HG03103 (cell line): ENCODE measurements at regions not wholly inside any gene's neighbourhood (a gene's known extent, or its start where the extent isn't known, plus 50 kb on each side); places are given as distances from the start of the nearest gene placed in this dataset.

Experiments used
- ATAC-seq: cut with Tn5 transposase; IDR thresholded peaks from one replicate; pipeline ENCODE4 v1.9.1; 2021; ENCODE audit warnings: low read depth; ENCODE audit not compliant: unreplicated experiment

DNA sequence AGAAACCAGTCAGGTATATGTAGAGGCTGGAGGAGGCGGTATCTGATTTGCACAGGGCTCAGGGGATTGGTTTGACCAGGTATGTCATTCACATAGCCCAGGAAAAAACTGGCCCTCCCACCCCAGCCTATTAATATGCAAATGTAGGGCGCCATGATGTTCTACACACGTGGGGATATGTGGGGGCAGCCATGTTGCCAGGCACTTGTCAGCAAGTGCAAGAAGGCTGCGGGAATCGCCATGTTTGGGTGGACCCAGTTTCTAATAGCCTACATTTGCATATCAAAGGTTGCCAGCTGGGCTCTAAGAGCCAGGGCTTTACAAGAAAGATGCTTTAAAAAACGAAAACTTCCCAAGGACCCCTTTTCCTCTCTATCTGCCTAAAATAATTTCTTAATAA lies 335.1 kb downstream of the SMARCA1 start:
- ATAC-seq, result no peak

DNA sequence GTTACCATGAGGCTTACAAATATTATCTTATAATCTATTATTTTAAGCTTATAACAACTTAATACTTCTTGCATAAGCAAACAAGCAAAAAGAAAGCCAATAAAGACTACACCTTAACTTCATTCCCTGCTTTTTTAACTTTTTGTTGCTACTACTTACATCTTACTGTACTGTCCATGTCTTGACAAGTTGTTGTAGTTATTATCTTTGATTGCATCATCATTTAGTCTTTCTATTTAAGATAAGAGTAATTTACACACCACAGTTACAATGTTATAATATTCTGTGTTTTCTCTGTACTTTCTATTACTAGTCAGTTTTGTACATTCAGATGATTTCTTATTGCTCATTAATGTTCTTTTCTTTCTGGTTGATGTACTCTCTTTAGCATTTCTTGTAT lies 346.6 kb downstream of the SMARCA1 start:
- no peak for ATAC-seq

DNA sequence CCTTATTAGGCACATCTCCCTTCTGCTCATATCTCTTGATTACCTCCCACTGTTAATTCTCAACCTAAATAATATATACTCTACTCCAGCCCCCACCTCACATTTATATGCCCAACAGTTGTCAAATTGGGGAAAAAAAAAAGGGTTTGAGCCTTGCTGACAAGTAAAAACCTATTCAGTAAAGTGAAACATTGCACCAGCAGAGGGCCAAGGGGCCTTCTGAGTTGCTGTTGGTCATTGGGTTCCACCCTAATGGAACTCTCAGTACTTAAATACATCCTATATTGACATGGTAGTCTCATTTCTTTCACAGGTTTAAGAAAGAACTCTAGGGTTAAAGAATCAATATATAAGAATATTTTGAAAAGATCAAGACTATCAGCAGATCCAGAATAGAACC lies 362.2 kb downstream of the SMARCA1 start:
- no peak for ATAC-seq

DNA sequence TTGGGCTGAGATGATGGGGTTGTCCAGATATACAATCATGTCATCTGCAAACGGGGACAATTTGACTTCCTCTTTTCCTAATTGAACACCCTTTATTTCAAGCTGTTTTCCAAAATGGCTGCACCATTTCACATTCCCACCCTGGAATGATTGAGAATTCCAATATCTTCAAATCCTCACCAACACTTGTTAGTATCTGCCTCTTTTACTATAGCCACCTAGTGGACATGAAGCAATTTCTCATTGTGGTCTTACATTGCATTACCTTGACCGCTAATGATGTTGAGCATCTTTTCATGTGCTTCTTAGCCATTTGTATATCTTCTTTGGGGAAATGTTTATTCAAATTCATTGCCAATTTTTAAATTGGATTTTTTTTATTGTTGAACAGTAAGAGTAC lies 364.8 kb downstream of the SMARCA1 start:
- ATAC-seq, result no peak

DNA sequence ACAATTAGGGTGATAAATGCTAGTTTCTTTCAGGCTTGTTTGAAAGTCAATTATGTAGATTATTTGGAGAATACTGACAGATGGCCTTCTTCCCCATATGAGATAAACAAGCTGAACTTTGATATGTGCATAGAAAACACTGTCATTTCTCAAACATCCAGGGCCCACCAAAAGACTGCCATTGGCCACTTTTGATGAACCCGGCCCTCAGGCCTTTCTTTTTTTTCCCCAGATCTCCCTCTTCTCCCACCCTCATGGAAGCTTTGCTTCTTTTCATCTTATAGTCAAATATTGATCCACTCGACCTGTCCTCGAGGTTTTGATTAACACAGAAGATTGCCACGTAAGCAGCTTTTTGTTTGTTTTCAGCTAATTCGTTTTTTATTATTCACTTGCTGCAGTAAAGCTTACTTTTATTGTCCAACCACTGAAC lies 377.4 kb downstream of the SMARCA1 start:
- no peak for ATAC-seq

DNA sequence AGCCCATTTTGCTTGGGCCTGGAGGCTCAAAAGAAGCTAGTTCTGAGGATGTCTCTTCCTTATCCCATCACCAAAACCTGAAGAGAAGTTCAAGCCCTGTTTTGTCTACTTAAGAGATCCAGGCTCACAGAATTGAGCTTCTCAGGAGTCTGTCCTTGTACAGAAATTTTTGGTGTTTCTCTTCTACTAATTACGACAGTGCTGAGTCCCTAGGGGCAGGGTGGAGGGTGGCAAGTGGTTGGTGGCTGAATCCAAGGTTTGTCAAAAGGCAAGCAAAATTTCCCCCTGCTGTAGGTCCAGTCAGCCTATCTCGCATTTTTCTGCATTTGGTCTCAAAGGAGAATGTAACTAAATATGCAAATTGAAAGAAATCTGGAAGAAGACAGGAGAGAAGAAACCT lies 377.9 kb downstream of the SMARCA1 start:
- ATAC-seq, result no peak

DNA sequence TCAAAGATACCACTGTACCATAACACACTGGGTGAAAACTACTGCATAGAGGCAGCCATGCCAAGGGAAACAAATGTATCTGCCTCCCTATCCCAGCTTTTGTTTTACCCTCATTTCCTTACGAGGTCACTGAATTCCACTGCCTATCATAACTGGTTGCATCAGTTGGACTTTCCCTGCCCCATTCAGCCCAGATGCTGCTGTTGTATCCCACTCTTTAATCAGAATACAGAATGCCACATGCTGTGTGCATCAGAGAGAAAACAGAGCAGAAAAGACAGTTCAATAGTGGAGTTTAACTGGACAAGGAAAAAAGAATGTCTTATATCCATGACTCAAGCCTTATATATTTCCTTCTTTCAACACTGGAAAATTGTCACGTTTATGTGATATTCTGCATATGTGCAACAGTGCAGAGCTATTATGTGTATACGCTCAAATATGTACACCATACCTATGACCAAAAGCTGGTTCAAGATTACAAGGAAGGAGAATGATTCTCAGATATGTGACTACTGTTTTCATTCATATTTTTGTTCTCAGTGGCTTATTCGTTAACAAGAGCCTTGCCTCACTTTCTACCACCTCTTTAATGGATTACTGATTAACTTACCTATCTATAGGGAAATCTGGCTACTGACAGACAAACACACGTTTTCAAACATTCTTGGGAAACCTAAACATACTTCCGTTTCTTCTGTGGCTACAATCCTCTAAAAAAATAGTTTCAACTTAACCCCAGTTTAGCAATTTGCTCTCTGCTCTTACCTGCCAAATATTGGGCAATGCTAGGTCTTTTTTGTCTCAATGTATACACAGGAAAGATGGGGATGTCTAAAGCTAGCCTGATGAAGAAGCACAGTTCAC lies 378.9 kb downstream of the SMARCA1 start:
- no peak for ATAC-seq

DNA sequence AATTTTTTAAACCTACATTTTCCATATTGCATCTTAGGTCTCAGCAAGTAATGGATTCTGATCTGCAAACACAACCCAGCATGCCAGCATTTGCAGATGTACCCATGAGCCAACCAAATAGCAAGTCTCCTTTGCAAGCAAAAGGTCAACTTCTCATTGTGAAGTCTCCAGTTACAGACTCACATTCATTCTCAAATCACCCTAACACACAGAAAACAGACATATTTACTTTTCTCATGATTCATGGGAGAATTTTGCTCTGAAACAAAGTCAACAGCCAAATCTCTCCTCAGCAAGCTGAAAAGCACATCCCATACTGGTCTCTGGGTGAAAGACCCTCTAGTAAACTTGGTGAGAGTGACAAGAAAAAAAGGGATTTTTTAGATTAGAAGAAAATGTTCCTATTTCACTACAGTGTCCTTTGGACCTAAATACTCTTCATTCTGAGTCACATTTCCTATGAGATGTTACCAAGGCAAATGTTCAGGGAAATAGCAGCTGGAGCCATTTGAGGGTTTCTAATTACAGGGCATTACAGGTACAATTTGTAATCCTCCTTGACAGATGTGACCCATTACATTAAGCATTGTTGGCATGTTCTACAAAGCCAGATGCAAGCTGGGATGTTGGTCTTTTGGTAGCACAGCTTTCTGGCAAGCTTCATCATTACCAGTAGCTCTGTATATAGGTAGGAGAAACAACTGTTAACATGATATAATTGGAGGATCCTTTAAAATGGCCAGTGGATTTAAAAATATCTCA lies 383.3 kb downstream of the SMARCA1 start:
- no peak for ATAC-seq

DNA sequence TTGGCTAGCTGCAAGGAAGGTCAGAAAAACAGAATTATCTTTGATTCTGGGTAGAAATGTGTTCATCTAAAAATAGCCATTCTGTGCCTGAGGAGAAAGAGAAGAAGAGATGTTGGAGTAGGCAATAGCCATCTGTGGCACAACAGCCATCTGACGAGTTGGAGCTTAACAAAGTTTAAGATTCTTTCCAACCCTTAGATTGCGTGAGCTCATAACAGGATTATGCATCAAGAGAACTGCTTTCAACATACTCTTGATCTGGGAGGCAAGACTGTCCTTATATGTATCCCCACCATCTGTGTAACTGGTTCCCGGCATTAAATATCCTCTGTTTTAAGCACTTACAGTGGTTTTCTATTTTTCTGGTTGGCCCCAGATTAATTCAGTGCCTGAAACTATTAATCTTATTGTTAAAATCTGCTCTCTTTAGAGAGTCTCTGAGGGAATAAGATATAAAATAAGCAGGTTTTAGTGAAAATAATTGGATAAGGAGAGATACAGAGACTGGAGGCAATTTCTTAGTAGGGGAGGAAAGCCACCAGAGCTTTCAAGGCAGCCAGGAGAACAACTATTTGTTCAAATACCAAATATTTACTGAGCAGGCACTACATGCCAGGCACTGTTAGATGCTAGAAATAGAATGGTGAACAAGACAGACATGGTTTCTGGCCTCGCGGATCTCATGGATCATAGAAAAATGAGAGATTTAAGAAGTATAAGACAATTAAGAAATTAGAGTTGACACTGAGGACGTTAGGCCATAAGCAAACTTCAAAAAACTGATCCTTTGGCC lies 398.0 kb downstream of the SMARCA1 start:
- no peak for ATAC-seq

DNA sequence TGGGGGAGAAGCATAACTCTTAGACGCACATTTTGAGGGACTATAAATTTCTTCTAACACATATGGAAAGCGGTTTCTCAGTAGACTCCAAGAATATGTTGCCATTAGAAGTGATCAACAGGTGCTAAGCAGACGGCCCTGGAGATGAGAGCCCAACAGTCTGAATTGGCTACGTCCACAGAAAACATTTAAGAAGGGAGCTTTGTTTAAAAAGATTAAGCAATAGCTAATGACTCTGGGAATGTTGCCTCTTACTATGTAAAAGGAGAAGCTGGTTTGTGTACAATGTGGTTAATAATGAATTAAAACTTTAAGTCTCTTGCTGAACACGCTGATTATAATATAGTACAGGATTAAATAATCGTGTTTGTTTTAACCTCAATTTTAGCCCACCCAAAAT lies 399.5 kb downstream of the SMARCA1 start:
- ATAC-seq, result no peak

DNA sequence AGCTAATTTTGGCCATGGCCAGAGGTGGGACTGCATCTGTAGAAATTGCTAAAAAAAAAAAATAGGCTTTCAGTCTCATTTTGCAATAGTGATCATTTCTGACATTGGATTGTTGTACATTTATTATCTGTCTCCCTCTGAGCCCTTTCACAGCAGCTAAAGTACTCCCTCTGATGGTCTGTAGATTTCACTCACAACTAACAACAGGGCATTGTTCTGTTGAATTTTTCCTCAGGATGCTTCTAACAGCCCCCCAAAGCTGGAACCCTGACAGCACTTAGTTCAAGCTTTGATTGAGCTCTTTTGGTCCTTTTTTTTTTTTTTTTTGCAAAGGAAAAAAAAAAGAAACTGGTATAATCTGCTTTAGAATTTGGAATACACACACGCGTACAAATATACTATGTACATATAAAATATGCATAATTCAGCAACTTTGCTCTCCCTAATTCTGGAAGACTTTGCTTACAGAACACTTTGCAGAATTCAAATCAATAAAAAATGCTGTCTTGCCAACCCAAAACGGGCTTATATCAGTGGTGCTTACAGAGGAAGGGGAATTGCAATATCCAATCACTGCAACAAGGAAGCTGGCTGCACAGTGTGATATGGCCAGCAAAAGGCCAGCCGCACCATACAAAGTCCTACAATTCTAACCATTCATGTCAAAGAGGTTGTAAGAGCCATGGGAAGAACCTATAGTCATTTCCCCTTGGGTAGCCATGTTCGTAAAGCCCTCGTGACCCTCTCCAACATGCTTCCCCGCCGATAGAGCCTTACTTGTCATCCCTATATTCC lies 406.4 kb downstream of the SMARCA1 start:
- no peak for ATAC-seq

DNA sequence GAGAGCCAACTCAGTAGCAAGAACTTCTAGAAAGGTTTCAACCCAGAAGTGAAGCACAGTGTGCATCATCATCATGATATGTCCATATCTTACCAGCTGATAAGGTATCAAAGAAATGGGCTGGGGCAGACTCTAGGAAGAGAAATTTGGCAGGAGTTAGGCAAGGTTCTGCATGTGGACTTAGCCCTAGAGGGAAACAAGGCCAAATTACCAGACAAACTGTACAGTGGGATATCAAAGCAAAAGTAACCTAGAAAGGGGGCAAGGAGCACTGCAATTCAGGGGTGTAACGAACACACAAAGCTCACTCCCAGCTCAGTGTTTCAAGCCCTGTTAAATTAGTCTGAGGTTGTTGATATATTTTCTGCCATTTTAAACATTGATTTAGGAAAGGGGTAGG lies 407.4 kb downstream of the SMARCA1 start:
- no peak for ATAC-seq

DNA sequence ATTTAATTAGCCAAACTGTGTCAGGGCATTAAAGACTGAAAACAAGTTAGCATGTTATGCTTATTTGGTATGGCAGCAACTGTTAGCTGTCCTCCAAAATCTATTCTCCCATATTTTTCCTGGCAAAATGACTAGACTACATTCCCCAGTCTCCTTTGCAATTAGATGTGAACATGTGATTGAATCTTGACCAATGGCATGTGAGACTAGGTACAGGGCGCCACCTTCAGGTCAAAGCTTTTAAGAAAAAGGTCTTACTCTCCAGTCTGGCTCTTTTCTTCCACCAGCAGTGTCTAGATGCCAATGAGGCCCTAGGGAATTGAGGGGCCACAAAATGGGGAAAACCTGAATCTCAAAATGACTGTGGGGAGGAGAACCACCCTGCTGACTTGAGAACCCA lies 408.2 kb downstream of the SMARCA1 start:
- peak; percentile 85 for ATAC-seq

DNA sequence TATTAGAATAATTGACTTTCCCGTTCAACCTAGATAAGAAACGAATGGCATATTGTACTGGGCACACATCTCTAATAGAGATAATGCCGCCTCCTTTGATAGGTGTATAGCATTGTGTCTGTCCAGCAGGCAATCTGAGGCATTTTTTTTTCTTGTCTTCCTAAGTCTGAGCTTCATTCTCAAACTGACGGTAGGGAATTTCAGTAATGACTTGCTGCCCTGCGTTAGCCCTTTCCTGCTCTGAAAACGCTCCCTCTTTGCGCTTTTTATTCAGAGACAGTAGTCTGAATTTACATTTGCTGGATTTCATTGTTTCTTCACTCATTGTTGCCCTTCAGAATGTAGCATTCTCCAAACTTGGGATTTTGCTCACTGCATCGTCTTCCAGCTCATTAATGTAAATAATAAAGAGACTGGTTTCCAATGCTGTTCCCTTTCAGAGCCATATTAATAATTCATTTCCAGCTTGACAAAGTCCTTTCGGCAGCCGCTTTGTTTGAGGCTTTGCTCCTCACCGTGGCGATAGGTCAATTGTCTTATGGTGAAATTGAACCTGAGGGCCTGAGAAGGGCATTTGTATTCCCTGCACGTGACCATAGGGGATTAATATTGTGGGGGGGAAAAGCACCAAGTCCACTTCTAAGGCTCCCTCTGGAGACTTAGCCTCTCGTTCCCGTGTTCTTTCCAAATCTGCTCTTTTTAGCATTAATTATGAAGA lies 412.1 kb downstream of the SMARCA1 start:
- ATAC-seq, result no peak

DNA sequence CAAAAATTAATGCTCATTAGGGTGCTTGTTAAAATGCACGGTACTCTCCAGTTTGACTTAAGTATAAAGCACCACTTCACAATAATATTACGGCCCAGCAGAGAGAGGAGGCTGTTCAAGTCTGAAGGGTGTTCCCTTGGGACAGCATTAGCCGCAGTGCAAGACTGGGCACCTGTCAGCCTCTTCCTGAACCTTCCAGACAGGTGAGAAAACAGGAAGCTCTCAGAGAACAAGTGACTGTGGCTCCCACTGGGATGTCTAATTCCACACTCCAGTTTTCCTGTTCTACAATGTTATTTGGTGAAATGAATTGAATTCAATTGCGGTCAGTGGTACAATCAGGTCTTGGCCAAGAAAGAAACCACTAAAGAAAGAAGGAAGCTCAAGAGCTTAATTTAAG lies 414.4 kb downstream of the SMARCA1 start:
- no peak for ATAC-seq

DNA sequence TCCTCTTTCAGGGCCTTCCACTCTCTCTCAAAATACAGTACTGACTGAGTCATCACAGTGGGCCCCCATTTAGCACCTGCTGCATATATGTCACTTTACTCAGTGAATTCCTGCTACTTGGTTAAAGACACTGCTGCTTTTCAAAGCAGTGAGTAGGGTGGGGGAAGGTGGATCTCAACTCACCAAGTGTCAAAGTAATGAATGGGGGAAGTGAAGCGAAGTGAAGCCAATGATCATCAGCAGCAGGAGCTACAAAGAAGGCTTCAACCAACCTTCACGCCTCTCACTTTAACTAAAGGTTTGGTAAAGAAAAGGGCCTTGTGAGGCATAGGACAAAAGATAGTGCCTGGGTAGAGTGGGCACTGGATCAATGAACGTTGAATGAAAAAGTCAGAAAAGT lies 424.1 kb downstream of the SMARCA1 start:
- ATAC-seq, result no peak

DNA sequence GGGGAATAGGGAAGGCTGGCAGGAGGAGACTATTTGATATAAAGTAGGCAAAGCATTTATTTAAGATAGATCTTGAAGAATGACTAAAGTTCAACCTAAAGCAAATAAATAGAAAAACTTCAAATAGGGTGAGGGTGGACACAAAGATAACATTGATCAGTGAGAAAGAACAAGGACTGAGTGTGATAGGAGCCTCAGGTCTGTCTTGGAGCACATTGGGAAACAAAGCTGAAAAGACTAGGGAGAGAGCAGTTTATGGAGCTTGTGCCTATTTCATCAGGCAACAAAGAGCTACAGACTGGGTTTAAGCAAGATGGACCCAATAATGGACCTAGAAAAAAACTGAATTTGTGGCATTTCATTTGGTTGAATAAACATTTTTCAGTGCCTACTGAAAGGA lies 425.6 kb downstream of the SMARCA1 start:
- ATAC-seq, result no peak

DNA sequence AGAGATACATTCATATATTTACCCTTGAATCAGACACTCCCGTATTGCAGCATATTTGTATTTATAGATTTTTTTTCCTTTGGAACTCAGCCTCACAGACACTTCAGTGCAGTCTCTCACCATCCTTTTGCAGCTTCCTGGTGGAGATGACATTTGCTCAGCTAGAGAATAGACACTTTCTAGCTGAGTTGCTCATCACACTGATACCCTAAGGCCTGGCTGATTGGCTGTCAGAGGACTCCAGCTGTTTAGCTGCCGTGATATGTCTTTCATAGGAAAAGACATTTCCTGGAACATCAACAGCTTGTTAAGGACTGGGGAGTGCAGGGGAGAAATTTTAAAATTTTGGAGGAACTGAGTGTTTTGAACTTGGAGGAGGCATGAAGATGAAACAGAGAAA lies 429.6 kb downstream of the SMARCA1 start:
- ATAC-seq, result no peak

DNA sequence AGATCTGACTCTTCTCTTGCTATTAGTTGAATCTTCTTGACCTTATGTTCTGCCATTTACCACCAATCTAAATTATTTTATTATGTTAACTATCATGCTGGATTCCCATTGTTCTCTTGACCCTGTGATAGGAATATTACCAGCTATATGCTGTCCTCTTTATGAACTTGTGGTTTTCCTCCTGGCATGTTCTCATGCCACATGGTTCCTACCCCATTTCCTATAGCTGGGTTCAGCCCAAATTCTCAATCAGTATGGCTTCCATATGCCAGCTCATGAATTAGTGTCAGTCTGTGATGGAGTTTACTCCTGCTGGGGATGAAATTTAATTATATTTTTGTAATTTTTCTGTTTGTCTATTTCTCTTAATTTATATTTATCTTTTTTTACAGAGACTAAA lies 430.5 kb downstream of the SMARCA1 start:
- ATAC-seq, result no peak

DNA sequence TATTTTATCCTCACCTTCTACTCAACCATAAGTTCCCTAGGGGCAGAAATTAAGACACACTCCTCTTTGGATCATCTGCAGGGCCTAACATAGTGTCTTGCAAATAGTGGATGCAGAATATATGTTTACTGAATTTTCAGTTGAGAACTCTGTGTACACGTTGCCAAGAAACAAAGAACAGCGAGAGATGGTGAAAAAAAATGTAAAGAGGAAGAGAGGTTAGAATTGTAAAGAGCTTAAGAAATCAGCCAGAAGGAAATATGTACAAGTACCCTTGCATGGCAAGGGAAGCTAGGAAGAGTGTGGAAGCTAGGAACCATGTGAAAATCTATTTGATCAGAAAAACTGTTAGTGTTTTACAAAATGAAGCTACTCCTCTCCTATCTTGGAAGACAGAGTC lies 431.0 kb downstream of the SMARCA1 start:
- no peak for ATAC-seq
